Spleen (tissue), 11 donors: ENCODE measurements at regions not wholly inside any gene's neighbourhood (a gene's known extent, or its start where the extent isn't known, plus 50 kb on each side); places are given as distances from the start of the nearest gene placed in this dataset.

Experiments used
- DNase-seq: peaks from one replicate; pipeline ENCODE4 v3.0.0-alpha.2; 2020
- H3K27ac ChIP-seq, 8 donors: fragments of 200-600 bp; sonication (generic) in 7 of 8; 1 replicate in 4 of 8; 2 replicates in 4 of 8; pipeline versions ENCODE4 v1.5.0 to v1.8.0; 2016 to 2021; ENCODE audit warnings: inconsistent platforms in 4 of 8, mild to moderate bottlenecking in 4 of 8, moderate library complexity in 1 of 8
- H3K27me3 ChIP-seq, 7 donors: fragments of 200-600 bp; sonication (generic) in 6 of 7; replicated peaks in 1 of 7; 1 replicate in 4 of 7; 2 replicates in 3 of 7; pipeline versions ENCODE4 v1.5.0 to v1.8.0; 2016 to 2021; ENCODE audit warnings: inconsistent platforms in 3 of 7, mild to moderate bottlenecking in 1 of 7
- H3K36me3 ChIP-seq, 6 donors: fragments of 200-600 bp; sonication (generic) in 5 of 6; 1 replicate in 4 of 6; 2 replicates in 2 of 6; pipeline versions ENCODE4 v1.5.0 to v1.8.0; 2016 to 2021; ENCODE audit warnings: inconsistent platforms in 2 of 6
- H3K4me1 ChIP-seq, 6 donors: fragments of 200-600 bp; sonication (generic) in 5 of 6; 1 replicate in 3 of 6; 2 replicates in 3 of 6; pipeline versions ENCODE4 v1.5.0 to v1.8.0; 2016 to 2021; ENCODE audit warnings: inconsistent platforms in 3 of 6
- H3K4me3 ChIP-seq, 8 donors: fragments of 200-600 bp; sonication (generic) in 7 of 8; 1 replicate in 4 of 8; 2 replicates in 4 of 8; pipeline versions ENCODE4 v1.5.0 to v1.8.0; 2016 to 2021; ENCODE audit warnings: inconsistent platforms in 4 of 8, mild to moderate bottlenecking in 4 of 8, moderate library complexity in 2 of 8
- H3K9me3 ChIP-seq, 8 donors: fragments of 200-600 bp; sonication (generic) in 7 of 8; 1 replicate in 4 of 8; 2 replicates in 4 of 8; pipeline versions ENCODE4 v1.5.0 to v1.8.0; 2016 to 2021; ENCODE audit warnings: inconsistent platforms in 4 of 8
- POLR2A ChIP-seq, 3 donors: fragments of 450-650 bp; IDR thresholded peaks; one replicate each; pipeline ENCODE4 v1.5.1; 2017; ENCODE audit warnings: antibody characterized with exemption in 3 of 3, mild to moderate bottlenecking in 1 of 3
- POLR2AphosphoS5 ChIP-seq, 3 donors: sonication (generic); formaldehyde crosslinking; IDR thresholded peaks; one replicate each; pipeline ENCODE4 v1.5.1; 2017; ENCODE audit warnings: antibody characterized with exemption in 3 of 3
- WGBS, 5 donors: extraction: QIAGEN DNeasy Blood & Tissue Kit in 3 of 5; methylation state at CpG; one replicate each; pipeline versions ENCODE4 v1.1.5 to v1.1.7; 2013 to 2018; 5-methylcytosine and 5-hydroxymethylcytosine counted together
- intact Hi-C: fragments of 100-400 bp; cut with DNase I; formaldehyde crosslinking; loops from one replicate; pipeline ENCODE4 v1.15.0; 2023; ENCODE audit warnings: low total_unique reads
- TF ChIP-seq, protein P1 (sequence below), 11 experiments: fragments of 200-600 bp in 7 of 11; fragments of 450-650 bp in 4 of 11; sonication (generic) in 4 of 11; IDR thresholded peaks in 8 of 11; conservative IDR thresholded peaks in 3 of 11; 1 replicate in 7 of 11; 2 replicates in 4 of 11; pipeline versions ENCODE4 v1.4.0 to v1.8.0; 2016 to 2021; ENCODE audit warnings: antibody characterized with exemption in 11 of 11, inconsistent platforms in 4 of 11, mild to moderate bottlenecking in 1 of 11
- donor health status: healthy with polysubstance abuse.
- donor health status: DM: no; HTN: no; CAD: no; lungs with moderate emphysema.
- donor health status: DM: no; HTN: no; CAD: no.
- donor health status: Bipolar disorder and iron deficiency.
- donor health status: healthy.
- donor health status: DM: no; HTN: no; CAD: no.
- donor health status: DM: yes; HTN: yes; CAD: no.

DNA sequence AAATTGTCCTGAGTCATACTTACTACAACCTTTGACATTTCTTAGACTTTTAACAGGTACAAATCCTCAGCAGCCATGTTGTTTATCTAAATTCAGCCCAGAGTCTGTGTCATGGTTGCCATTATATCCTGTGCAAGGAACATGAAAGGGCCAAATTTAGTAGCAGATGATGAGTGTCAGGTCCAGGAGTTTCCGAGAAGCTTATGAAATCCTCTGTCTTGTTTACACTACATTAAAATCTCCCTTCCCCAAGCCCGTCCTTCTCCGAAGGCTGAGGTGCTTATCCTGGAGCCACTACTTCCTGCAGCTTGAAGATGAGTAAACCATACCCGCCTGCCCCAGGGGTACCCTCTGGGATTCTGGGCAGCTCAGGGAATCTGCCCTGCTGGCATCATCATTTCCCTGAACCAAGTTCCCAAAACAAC is 102.6 kb upstream of the SERP2 start:
- intact Hi-C loops: loop anchor here (10.0 kb wide), 1 partner anchor 126 kb away; no protein-coding TSS in a partner anchor
- TF ChIP-seq, protein P1, sequence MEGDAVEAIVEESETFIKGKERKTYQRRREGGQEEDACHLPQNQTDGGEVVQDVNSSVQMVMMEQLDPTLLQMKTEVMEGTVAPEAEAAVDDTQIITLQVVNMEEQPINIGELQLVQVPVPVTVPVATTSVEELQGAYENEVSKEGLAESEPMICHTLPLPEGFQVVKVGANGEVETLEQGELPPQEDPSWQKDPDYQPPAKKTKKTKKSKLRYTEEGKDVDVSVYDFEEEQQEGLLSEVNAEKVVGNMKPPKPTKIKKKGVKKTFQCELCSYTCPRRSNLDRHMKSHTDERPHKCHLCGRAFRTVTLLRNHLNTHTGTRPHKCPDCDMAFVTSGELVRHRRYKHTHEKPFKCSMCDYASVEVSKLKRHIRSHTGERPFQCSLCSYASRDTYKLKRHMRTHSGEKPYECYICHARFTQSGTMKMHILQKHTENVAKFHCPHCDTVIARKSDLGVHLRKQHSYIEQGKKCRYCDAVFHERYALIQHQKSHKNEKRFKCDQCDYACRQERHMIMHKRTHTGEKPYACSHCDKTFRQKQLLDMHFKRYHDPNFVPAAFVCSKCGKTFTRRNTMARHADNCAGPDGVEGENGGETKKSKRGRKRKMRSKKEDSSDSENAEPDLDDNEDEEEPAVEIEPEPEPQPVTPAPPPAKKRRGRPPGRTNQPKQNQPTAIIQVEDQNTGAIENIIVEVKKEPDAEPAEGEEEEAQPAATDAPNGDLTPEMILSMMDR (IDR thresholded peaks at IDR 0.05 in 8 of 11, conservative IDR thresholded peaks at IDR 0.05 in 3 of 11): no peak
- TF ChIP-seq POLR2A (IDR thresholded peaks at IDR 0.05) (no peak), POLR2AphosphoS5 (IDR thresholded peaks at IDR 0.05) (no peak)
- H3K4me1 ChIP-seq: peaks cover 0 to 24% (median 15%) of the 10 kb centered on the region in 6 donors

DNA sequence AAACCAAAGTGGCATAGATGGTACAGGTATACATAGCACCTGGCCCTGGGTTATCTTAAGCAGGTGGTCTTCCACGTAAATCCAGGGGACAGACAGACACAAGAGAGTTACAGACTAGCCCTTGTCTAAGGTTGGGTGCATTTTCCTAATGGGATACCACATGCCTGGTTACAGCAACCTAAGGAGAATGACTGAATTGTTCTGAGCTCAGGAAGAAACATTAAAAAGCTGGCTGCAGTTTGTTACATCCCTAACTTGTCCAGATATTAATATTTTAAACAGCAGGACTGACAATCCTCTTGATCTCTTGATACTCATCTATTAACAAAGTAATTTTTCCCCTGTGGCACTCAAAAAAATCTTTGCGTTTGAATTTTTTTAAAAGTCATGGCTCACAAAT is 102.2 kb upstream of the SERP2 start:
- no peaks in the 10 kb centered on the region for H3K9me3 ChIP-seq
- WGBS, 5 donors: 83 to 88% (median 84%) methylated on average over 2 of the region's 2 CpGs
- H3K4me3 ChIP-seq: no peak overlapping the region
- no peak for DNase-seq
- H3K27ac ChIP-seq: peak overlapping the region in 1 of 8 donors; percentile 11
- no peaks in the 10 kb centered on the region for H3K36me3 ChIP-seq
- TF ChIP-seq POLR2AphosphoS5 (IDR thresholded peaks at IDR 0.05) (no peak), POLR2A (IDR thresholded peaks at IDR 0.05) (no peak)
- TF ChIP-seq, protein P1 (IDR thresholded peaks at IDR 0.05 in 8 of 11, conservative IDR thresholded peaks at IDR 0.05 in 3 of 11): no peak
- intact Hi-C loops: loop anchor here (10.0 kb wide), 1 partner anchor 127 kb away; no protein-coding TSS in a partner anchor
- H3K4me1 ChIP-seq: peaks cover 0 to 27% (median 16%) of the 10 kb centered on the region in 6 donors
- H3K27me3 ChIP-seq: no peaks in the 10 kb centered on the region

More for the DNA sequence above, 102.6 kb upstream of the SERP2 start:
- no peak for DNase-seq
- Histone ChIP-seq H3K27me3 (no peaks in the 10 kb centered on the region), H3K36me3 (no peaks in the 10 kb centered on the region), H3K27ac (peak overlapping the region in 1 of 8 donors; percentile 11), H3K9me3 (no peaks in the 10 kb centered on the region), H3K4me3 (no peak overlapping the region)
- WGBS, 5 donors: 62 to 85% (median 67%) methylated on average over 4 of the region's 4 CpGs

DNA sequence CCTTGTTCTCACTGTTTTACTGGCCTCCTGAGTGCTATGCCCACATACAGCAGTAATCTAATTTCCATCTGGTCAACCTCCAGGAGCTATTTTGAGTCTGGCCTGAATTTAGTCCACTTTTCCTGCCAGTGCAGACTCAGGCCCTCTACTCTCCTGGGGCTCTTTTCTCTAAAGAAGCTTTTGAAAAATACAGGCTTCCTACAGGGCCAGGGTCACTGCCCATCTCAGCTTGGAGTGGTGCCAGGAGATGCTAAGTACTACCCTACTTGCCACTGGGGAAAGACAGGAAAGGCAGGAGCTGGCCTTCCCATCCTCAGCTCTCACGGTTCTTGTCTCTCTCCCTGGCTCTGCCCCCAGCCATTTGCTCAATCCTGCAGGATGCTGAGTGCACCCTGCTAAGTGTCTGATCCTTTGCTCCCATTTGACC is 101.7 kb upstream of the SERP2 start:
- peak overlapping the region in 1 of 8 donors; percentile 11 for H3K27ac ChIP-seq
- intact Hi-C loops: loop anchor here (10.0 kb wide), 1 partner anchor 127 kb away; no protein-coding TSS in a partner anchor
- no peaks in the 10 kb centered on the region for H3K27me3 ChIP-seq
- H3K9me3 ChIP-seq: no peaks in the 10 kb centered on the region
- H3K36me3 ChIP-seq: no peaks in the 10 kb centered on the region
- H3K4me1 ChIP-seq: peaks cover 0 to 27% (median 16%) of the 10 kb centered on the region in 6 donors
- no peak overlapping the region for H3K4me3 ChIP-seq
- TF ChIP-seq POLR2AphosphoS5 (IDR thresholded peaks at IDR 0.05): no peak
- TF ChIP-seq POLR2A (IDR thresholded peaks at IDR 0.05): no peak
- TF ChIP-seq, protein P1 (IDR thresholded peaks at IDR 0.05 in 8 of 11, conservative IDR thresholded peaks at IDR 0.05 in 3 of 11): no peak
- no peak for DNase-seq
- 45 to 76% (median 66%) methylated on average over 1 of the region's 1 CpG for WGBS, 5 donors

DNA sequence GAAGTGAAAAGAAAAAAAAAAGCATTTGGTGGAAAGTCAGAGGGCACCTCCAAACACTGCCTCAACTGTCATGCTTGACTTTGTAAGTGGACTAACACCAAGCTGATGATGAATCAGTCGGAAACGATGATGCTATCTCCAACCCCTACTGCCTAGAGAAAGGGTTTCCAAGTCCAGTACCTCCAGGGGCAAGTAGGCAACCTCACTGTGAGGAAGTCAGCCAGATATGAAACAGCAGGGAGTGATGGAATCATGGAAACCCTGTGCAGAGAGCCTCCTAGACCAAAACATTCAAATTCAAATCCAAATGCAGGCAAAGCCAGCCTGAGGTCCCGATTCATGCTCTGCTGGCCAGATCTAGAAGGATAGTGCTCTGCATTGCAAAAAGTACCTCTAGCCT is 100.9 kb upstream of the SERP2 start:
- Histone ChIP-seq H3K9me3 (no peaks in the 10 kb centered on the region), H3K27ac (peak overlapping the region in 1 of 8 donors; percentile 25), H3K27me3 (no peaks in the 10 kb centered on the region), H3K4me1 (peaks cover 0 to 27% (median 16%) of the 10 kb centered on the region in 6 donors), H3K36me3 (no peaks in the 10 kb centered on the region), H3K4me3 (no peak overlapping the region)
- no peak for TF ChIP-seq POLR2AphosphoS5 (IDR thresholded peaks at IDR 0.05)
- TF ChIP-seq, protein P1 (IDR thresholded peaks at IDR 0.05 in 8 of 11, conservative IDR thresholded peaks at IDR 0.05 in 3 of 11): no peak
- DNase-seq: no peak
- intact Hi-C loops: loop anchor here (10.0 kb wide), 1 partner anchor 128 kb away; no protein-coding TSS in a partner anchor
- 89 to 98% (median 94%) methylated on average over 3 of the region's 3 CpGs for WGBS, 5 donors
